ENCODE measurements at regions not wholly inside any gene's neighbourhood (a gene's known extent, or its start where the extent isn't known, plus 50 kb on each side); places are given as distances from the start of the nearest gene placed in this dataset.

DNA sequence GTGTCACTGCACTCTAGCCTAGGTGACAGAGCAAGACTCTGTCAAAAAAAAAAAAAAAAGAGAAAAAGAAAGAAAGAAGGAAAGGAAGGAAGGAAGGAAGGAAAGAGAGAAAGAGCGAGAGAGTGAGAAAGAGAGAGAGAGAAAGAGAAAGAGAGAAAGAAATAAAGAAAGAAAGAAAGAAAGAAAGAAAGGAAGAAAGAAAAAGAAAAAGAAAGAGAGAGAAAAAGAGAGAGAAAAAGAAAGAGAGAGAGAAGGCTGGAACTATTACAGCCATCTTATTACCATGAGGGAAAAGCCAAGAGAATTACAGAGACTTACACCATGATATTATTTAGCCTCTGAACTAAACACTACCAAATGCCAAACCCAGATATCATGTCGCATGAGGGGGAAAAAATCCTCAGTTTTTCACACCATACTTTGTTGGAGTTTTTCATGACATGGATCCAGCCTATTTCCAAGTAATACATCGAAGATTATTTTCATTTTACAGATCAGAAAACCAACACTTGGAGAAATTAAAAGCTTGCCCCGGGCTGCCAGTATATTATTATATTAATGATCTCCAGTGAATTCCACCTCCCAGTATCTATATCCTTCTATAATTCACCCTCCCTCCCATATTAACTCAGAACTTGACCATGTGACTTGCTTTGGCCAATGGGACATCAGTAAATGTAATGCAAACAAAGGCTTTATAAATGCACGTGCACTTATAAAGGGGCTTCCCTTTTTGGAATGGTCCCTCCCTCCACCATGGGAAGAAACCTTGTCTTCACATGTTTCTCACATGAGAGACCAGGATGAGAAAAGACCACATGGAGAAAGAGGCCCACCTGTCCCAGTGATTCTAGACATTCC lies 148.6 kb downstream of the MIS18A start:
- TF ChIP-seq, protein P1, sequence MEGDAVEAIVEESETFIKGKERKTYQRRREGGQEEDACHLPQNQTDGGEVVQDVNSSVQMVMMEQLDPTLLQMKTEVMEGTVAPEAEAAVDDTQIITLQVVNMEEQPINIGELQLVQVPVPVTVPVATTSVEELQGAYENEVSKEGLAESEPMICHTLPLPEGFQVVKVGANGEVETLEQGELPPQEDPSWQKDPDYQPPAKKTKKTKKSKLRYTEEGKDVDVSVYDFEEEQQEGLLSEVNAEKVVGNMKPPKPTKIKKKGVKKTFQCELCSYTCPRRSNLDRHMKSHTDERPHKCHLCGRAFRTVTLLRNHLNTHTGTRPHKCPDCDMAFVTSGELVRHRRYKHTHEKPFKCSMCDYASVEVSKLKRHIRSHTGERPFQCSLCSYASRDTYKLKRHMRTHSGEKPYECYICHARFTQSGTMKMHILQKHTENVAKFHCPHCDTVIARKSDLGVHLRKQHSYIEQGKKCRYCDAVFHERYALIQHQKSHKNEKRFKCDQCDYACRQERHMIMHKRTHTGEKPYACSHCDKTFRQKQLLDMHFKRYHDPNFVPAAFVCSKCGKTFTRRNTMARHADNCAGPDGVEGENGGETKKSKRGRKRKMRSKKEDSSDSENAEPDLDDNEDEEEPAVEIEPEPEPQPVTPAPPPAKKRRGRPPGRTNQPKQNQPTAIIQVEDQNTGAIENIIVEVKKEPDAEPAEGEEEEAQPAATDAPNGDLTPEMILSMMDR (tag by site-specific recombination; IDR thresholded peaks at IDR 0.05), result no peak
- TF ChIP-seq ZNF670 (tag by site-specific recombination; IDR thresholded peaks at IDR 0.05; ENCODE audit: low read depth) (no peak), ZNF114 (tag by site-specific recombination; IDR thresholded peaks at IDR 0.05) (no peak), ZNF792 (tag by site-specific recombination; IDR thresholded peaks at IDR 0.05) (no peak), ZNF76 (tag by site-specific recombination; IDR thresholded peaks at IDR 0.05; ENCODE audit: borderline replicate concordance, low read depth) (no peak), HOXC10 (CRISPR knock-in tag; IDR thresholded peaks at IDR 0.05) (no peak)
- TF ChIP-seq, protein P2, sequence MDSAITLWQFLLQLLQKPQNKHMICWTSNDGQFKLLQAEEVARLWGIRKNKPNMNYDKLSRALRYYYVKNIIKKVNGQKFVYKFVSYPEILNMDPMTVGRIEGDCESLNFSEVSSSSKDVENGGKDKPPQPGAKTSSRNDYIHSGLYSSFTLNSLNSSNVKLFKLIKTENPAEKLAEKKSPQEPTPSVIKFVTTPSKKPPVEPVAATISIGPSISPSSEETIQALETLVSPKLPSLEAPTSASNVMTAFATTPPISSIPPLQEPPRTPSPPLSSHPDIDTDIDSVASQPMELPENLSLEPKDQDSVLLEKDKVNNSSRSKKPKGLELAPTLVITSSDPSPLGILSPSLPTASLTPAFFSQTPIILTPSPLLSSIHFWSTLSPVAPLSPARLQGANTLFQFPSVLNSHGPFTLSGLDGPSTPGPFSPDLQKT (IDR thresholded peaks at IDR 0.05; ENCODE audit: borderline replicate concordance, low read depth, low read length), result no peak
- TF ChIP-seq, protein P3, sequence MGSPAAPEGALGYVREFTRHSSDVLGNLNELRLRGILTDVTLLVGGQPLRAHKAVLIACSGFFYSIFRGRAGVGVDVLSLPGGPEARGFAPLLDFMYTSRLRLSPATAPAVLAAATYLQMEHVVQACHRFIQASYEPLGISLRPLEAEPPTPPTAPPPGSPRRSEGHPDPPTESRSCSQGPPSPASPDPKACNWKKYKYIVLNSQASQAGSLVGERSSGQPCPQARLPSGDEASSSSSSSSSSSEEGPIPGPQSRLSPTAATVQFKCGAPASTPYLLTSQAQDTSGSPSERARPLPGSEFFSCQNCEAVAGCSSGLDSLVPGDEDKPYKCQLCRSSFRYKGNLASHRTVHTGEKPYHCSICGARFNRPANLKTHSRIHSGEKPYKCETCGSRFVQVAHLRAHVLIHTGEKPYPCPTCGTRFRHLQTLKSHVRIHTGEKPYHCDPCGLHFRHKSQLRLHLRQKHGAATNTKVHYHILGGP (tag by site-specific recombination; IDR thresholded peaks at IDR 0.05), result no peak
- TF ChIP-seq, protein P4, sequence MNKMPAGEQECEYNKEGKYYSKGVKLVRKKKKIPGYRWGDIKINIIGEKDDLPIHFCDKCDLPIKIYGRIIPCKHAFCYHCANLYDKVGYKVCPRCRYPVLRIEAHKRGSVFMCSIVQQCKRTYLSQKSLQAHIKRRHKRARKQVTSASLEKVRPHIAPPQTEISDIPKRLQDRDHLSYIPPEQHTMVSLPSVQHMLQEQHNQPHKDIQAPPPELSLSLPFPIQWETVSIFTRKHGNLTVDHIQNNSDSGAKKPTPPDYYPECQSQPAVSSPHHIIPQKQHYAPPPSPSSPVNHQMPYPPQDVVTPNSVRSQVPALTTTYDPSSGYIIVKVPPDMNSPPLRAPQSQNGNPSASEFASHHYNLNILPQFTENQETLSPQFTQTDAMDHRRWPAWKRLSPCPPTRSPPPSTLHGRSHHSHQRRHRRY (tag by site-specific recombination; IDR thresholded peaks at IDR 0.05), result no peak
